ENCODE measurements at regions not wholly inside any gene's neighbourhood (a gene's known extent, or its start where the extent isn't known, plus 50 kb on each side); places are given as distances from the start of the nearest gene placed in this dataset.

DNA sequence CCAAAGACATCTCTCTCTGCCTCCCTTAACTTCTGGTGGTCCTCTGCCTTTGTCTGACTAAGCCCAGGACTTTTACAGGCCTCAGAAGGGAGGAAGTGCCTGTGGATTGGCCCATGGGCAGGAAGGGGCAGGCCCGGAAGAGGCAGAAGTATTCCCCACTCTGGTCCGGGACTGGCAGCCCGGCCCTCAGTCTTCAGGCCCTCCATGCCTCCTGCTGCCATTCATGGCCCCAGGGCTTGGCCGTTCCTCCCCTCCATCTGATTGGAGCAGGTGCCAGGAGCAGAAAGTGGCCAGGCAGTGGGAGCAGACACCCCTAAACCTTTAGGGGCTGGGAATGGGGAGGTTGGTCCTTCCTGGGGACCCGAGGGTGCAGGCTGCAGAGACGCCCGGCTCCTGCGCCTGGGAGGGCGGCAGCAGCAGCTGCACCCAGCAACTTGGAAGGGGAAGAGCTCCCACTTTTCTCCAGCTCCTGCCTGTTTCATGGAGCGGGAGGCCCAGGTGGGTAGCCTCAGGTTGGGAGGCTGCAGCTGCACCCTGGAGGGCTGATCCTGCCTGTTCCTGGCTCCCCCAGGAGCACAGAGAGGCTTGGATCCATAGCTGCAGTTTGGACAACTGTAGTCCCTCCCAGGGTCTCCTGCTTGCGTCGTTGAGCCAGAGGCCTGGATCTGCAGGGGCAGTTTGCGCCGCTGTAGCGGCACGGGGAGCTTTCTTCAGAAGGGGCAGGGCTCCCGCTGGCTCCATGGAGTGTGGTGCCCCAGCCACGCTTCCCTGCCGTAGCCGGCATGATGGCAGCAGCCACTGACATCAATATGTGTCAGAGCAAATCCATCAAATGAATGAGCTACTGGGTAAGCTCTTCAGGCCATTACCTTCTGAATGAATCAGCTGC is 661.5 kb upstream of the NUDT12 start:
- peak; percentile 51 for DNase-seq

DNA sequence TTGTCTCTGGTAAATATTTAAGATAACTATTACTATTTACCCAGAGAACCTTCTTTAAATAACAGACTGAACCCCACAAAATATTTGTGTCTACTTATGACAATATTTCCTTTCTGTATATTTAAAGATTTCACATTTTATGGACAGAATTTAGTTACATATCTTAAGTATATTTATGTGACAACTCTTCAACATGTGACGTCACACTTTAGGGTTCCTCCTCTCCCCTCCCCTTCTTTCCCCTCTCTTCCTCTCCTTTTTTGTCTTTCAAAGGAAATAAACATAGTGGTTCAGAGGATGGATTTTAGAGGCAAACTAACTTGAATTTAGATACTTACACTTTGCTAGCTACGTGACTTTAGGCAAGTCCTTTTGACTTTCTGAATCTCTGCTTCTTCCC is 655.6 kb upstream of the NUDT12 start:
- no peak for DNase-seq

DNA sequence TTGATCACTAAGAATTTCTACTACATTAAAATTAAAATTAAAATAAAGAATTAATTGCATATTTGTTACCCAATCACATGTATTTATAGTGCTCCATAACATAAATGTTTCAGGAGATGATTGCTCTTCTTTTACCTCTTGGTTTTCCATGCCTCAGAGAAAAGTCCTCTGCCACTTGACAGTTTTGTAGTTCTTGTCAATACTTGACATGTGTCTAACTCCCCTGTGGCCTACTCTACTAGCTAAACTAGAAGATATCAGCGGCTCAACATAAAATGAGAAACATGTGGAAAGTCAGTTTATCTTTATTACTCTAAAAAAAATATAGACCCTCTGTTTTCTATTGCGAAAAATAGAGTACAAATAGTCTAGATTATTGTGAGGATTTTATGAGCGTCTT is 650.6 kb upstream of the NUDT12 start:
- DNase-seq = no peak

DNA sequence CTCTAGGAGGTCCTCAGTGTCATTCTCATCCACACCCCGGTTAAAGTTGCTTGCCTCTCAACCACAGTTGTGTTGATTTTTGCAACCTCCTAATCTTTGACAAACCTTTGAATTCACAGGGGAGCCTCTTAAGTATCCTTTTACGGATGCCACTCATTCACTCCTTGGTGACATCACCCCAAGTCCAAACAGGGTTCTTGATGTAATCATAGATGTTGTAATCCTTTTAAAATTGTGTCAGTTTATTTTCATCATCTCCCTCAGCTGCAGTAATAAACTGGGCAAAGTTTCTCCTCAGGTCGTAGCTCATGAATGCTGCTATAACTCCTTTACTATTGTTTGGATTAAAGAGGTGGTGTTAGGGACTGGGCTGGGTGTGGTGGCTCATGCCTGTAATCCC is 637.2 kb upstream of the NUDT12 start:
- no peak for DNase-seq

DNA sequence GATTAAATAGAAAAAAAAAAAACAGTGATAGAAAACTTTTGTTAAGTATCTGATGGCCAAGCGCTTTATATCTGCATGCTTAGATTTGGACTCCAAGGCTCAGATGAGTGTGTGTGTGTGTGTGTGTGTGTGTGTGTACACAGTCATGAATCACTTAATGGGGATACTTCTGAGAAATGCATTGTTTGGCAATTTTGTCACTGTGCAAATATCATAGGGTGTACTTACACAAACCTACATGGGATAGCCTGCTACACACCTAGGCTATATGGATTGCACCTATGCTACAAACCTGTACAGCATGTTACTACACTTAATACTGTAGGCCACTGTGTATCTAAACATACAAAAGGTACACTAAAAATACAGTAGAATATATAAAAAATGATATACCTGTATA is 635.6 kb upstream of the NUDT12 start:
- DNase-seq = no peak

DNA sequence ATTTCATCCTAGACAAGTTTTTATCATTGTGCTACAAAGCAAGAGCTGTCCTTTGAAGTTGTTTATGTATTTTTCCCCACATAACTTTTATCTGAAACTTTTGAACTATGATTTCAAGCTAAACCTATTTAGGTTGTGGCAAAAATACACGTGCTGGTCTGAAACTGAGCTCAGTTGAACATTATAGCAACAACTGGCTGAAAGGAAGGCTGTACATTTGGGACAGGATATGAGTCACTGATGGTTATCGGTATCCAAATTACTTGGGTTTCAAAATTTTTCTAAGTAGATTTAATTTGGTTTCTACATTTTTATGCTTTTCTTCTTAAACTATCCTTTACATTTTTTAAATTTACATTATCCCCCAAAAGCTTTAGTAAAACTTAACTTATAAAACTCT is 627.3 kb upstream of the NUDT12 start:
- DNase-seq = no peak

DNA sequence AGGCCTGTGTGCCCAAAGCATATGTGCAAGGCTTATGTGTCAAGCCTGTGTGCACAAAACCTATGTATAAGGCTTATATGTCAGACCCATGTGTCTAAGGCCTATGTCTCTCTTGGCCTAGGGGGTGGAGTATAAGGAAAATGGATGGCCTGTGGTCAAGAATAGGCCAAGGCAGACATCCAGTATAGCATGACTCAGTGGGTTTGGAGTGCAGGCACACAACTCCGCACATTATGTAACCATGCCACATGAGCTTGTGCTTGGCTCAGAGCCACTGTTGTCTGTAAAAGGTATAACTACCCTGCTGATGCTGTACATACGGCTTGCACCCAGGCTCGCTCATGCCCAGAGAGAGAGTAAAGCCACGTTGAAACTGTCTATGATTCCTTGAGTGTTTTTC is 626.4 kb upstream of the NUDT12 start:
- DNase-seq = no peak

DNA sequence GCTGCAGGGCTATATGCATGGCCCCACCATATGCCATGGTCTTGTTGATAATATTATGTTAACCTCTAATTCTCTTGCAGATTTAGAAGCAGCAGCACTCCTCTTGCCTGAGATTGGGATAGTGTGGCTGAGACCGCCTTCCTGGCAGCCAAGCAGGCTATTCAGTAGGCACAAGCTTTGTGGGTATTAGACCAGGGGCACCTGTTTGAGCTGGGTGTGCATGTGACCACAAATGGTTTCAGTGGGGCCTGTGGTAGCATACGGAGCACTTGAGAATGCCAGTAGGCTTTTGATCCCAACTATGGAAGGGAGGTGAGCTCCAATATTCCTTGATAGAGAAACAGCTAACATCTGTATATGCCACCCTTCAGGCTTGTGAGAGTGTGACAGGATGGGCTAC is 625.1 kb upstream of the NUDT12 start:
- DNase-seq = no peak

DNA sequence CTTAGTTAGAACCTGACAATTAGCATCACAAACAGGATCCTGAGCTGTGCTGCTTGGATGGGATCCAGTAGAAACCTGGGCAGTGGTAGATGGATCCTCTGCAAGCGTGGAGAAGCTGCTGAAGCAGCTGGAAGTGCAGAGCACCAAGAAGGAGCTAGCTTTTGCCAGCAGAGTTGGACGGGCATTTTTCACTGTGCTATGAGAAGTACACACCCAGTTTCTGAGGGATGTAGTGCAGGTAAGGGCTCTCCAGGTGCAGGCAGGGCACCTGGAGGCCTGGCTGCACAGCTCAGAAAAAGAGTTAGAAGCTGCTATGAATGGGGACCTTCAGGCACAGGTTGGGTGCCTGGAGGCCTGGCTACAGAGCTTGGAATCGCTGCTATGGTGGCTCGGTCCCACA is 623.9 kb upstream of the NUDT12 start:
- DNase-seq = no peak

DNA sequence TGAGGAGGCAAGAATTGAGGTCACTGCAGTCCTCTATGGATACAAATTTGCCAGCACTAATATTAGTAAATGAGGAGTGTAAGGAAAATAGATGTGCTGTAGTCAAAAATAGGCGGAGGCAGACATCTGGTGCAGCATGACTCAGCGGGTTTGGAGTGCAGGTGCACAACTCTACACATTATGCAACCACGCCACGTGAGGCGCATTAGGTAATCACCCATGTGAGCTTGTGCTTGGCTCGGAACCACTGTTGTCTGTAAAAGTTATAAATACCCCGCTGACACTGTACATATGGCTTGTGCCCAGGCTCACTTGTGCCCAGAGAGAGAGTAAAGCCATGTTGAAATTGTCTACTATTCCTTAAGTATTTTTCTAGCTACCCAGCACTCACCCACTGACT is 623.5 kb upstream of the NUDT12 start:
- DNase-seq = no peak

DNA sequence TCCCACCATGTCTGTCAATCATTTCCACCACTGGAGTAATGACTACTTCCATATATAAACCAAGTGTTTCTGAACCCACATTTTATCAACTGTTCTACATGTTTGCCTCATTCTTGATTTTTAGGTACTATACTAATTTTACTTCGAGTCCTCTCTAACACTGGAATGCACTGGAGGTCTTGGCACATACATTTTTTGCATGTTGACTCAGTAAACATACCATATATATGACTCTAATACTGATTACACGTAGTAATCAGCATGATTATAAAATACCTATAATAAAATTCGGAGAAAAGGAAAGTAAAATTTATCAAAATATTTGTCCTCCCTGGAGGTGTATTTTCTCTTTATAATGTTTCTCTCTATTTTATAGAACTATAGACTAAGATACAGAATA is 621.7 kb upstream of the NUDT12 start:
- DNase-seq = no peak

DNA sequence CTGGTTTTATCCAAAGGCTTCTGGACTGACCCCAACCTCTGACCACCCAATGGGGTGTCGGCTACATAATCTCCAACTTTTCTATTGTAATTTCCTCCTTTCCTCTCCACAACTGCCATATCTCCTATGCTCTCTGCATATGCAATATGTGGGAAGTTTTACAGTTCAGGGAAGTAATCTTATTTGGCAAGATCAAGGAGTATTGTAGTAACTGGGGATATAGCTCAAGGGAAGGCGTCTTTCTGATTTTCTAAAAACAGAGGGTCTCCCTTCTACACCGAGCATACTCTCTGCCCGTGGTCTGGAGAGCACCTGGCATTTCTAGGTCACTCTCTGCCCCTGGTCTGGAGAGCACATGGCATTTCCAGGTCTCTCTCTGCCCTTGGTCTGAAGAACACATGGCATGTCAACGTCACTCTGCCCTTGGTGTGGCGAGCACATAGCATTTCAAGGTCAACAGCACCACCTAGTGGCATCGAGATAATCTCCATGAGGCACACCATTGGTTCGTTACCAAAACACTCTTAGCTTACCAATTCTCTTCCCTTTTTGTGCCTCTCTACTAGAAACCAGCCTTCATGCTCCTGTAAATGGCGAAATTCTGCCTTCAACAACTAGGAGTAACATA is 616.4 kb upstream of the NUDT12 start:
- DNase-seq = no peak

DNA sequence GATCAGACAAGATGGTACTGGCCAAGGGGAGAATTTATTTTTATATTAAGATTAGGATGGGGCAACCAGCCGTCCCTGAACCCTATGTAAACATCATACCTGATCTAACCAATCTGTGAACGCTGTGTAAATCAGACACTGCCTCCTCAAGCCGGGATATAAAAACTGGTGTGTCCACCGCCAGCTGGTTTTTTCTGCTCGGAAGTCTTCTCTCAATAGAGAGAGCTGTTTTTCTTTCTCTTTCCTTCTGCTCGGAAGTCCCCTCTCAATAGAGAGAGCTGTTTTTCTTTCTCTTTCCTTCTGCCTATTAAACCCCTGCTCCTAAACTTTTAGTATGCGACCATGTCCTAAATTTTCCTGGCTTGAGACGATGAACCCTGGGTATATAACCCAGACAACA is 615.5 kb upstream of the NUDT12 start:
- no peak for DNase-seq

DNA sequence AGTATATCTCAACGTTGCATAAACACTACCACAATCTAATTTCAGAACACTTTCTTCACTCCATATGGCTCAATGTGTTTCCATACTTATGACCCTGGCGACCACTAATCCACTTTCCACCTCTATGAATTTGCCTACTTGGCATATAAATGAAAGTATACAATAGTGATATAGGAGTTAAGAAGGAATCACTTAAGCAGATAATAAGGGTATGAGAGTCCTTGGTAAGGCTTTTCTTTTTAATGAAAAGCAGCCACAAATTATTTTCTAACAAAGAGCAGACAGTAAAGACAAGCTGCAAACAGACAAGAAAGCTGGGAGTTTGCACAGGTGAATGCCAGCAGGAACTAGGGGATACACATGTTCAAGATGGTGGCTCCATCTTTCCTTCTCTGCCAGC is 615.1 kb upstream of the NUDT12 start:
- no peak for DNase-seq

DNA sequence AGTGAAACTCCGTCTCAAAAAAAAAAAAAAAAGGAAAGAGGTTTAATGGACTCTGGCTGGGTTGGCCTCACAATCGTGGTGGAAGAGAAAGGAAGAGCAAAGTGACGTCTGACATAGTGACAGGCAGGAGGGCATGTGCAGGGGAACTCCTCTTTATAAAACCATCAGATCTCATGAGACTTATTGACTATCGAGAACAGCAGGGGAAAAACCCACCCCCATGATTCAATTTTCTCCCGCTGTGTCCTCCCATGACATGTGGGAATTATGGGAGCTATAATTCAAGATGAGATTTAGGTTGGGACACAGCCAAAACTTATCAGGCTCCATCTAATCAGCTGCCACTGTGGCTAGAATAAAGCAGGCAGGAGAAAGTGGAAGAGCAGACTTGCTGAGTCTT is 610.4 kb upstream of the NUDT12 start:
- no peak for DNase-seq

DNA sequence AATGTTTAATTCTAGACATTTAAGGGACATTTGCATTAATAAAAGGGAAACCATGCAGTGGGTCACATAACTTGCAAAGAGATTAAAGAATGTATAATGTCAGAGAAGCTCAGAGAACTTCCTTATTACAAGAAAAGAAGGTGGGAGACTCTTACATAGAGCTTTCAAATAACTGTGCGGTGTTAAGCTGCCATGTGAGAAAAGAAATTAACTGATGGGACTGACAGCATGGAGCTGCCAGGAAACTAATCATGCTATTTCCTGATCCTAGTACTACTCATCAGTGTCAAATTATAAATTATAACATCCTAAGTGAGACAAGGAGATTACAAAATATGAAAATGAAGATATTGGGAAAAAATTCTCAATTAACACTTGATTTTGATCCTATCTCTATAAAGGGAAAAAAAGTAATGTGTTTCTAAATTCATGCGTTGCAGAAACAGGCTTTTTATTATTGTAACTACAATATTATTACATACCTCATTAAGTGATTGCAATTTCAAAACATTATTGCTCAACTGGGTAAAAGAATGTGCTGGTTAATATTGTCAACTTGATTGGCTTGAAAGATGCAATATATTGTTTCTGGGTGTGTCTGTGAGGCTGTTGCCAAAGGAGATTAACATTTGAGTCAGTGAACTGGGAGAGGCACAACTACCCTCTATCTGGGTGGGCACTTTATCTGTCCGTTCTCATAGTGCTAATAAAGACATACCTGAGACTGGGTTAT is 609.5 kb upstream of the NUDT12 start:
- DNase-seq = no peak

DNA sequence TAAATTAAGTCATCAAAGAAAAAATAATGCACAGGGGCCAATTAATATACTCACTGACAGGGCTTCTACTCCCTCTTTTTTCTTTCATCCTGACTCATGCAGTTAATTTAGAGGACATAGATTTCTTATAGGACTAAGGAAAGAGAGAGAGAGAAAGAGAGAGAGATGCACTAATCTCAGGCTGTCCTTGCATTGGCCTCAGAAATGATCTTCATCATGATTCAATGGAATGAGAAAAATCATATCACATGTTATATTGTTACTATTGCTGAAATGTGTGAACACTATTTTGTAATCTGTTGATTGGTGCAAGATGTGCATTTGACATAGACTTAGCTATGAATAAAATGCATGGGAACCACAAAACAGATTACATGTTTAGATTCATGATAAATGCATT is 608.3 kb upstream of the NUDT12 start:
- no peak for DNase-seq

DNA sequence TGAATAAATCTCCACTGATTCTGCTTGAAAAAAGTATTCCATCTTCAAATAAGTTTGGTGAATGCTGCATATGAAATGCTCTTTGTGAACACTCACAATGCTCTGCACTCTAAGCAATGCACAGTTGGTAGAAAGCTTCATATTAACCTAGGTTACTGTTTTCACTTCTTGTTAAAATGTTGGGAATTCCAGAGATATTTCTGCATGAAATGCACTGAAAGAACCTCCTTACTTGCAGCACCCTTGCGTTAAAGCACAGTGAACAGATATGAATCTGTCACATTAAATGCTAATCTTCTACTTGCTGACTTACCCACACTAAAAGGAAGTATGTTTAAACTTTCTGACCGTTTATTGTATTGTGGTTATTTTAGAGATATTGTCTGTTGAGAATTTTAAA is 584.1 kb upstream of the NUDT12 start:
- peak; percentile 14 for DNase-seq

DNA sequence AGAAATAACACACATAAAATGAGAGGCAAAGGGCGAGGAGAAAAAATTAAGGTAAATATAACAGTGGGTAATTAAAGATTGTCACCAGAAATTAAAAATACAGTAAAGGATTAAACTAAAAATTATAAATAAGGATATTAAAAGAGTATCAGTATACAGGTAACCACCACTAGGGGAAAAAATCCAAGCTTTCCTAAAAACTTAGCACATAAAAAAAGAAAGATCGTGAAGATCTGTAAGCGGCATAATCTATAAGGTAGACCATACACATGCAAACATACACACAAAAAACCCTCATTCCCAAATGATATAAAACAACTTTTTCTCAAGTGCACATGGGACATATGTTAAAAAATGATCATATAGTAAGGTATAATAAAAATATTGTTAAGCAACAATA is 577.3 kb upstream of the NUDT12 start:
- DNase-seq = no peak

DNA sequence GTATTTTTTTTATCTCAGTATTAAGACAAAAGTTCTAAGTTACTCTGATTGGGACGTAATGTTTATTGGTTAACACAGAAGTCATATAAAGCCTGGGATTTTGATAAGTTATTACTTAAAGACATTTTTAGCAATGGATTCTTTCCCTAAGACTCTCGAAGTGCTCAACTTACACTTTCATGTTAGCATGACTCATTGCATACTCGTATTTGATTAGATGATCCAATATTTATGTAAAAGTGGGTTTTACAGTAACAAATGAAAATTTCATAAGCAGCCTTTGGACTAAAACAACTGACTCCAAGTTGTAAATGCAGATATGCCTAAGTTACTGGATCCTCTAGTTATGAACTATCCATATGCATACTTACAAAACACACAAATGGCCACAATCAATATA is 567.7 kb upstream of the NUDT12 start:
- no peak for DNase-seq

DNA sequence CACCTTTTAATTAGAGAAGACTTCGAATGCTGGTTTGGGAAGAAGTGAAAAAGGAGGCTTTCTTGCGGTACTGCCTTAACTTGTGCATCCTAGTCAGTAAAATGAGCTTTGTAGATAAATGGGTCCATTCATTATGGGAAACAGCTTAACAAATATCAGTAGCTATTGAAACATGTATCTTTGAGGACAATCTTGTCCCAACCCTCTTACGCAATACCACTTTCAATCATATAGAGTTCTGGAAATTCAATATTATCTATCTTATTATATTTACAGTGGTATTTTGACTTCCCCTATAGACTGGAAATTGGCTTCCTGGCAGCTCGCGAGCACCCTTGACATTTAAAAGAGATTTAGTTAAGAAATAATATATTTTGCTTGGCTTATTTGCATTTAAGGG is 565.8 kb upstream of the NUDT12 start:
- DNase-seq = no peak

DNA sequence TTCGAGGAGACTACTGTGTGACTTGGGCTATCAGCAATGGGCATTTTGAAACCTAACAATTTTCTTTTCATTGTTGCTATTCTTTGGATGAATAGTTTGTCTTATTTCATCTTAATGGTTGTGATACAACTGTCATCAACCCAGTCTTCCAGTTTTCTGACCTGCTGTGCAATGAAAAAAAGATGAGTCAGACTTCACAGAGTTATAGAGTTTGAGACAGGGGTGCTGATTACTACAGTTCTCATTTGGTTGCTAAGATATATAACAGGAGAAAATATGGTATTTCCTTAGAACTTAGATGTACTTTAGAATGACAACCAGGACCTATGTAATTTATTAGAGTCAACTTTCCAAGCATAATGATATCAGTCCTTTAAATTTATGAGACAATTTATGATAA is 564.4 kb upstream of the NUDT12 start:
- no peak for DNase-seq

DNA sequence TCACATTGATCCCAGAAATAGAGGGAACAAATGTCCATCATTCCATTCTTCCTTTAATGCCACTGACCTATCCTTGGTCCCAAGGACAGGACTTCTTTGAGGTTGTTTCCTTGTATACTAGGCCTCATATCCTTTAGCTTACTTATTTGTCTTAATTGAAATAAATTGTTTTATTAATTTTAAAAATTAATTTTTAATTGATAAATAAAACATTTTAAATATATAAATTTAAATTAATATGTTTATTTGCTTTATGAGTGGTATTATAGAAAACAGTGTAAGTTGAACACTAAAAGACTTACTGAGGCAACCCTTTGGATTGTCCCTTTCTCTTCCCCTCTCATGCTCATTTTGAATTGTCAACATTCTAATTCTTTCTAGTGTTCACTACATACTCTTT is 556.9 kb upstream of the NUDT12 start:
- DNase-seq = no peak

DNA sequence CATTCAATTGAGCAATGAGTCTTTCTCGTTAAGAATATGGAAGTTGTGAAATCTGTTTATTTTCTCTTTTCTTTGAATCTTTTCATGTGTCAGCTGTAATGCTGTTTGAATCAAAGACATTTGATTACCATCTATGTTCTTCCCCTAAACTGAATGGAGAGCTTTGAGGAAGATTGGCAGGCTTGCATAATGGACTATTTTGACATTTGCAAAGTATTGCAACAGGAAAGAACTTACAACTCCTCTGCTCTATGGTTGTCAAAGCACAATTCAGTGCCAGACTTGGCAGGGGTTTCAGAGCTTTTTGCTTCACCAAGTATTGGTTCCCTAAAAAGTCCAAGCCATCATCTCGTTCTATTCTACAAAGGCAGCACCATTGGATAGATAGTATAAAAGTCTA is 549.0 kb upstream of the NUDT12 start:
- no peak for DNase-seq

All from eye (tissue), 1 donor.